ENCODE measurements at regions not wholly inside any gene's neighbourhood (a gene's known extent, or its start where the extent isn't known, plus 50 kb on each side); places are given as distances from the start of the nearest gene placed in this dataset.
"Not testable (repeated sequence)": the region's sequence is repeated elsewhere in the genome, so short reads cannot be mapped to it uniquely, and the experiment has no call there.

- no peaks in the 10 kb centered on the region for H3K36me3 ChIP-seq (ENCODE audit: low read depth, low read length)
- no peak overlapping the region for H3K4me2 ChIP-seq (ENCODE audit: low read length)
- no peaks in the 10 kb centered on the region for H3K9me3 ChIP-seq (ENCODE audit: low read length)
- no peak overlapping the region for H3K4me3 ChIP-seq (ENCODE audit: low read length)
- H3K9me2 ChIP-seq (replicated peaks; ENCODE audit: low read length), result no peaks in the 10 kb centered on the region
- DNase-seq (no peak), ATAC-seq (no peak)
- H3K79me2 ChIP-seq (ENCODE audit: low read length), result no peaks in the 10 kb centered on the region
- H2AFZ ChIP-seq (ENCODE audit: low read length), result no peak overlapping the region
- intact Hi-C loops (cut with micrococcal nuclease), result no loop called here
- H4K20me1 ChIP-seq (ENCODE audit: low read length), result no peaks in the 10 kb centered on the region
- H3K27me3 ChIP-seq (ENCODE audit: low read length), result no peaks in the 10 kb centered on the region
- TF ChIP-seq EZH2 (IDR thresholded peaks at IDR 0.05; ENCODE audit: low read length, unreplicated experiment), result no peak
- TF ChIP-seq, protein P1, sequence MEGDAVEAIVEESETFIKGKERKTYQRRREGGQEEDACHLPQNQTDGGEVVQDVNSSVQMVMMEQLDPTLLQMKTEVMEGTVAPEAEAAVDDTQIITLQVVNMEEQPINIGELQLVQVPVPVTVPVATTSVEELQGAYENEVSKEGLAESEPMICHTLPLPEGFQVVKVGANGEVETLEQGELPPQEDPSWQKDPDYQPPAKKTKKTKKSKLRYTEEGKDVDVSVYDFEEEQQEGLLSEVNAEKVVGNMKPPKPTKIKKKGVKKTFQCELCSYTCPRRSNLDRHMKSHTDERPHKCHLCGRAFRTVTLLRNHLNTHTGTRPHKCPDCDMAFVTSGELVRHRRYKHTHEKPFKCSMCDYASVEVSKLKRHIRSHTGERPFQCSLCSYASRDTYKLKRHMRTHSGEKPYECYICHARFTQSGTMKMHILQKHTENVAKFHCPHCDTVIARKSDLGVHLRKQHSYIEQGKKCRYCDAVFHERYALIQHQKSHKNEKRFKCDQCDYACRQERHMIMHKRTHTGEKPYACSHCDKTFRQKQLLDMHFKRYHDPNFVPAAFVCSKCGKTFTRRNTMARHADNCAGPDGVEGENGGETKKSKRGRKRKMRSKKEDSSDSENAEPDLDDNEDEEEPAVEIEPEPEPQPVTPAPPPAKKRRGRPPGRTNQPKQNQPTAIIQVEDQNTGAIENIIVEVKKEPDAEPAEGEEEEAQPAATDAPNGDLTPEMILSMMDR (conservative IDR thresholded peaks at IDR 0.05; ENCODE audit: low read depth, low read length), result no peak
- no peak for TF ChIP-seq EZH2phosphoT487 (IDR thresholded peaks at IDR 0.05; ENCODE audit: borderline replicate concordance, low read length)
- no peak overlapping the region for H3K27ac ChIP-seq (ENCODE audit: low read length)
- H3K4me1 ChIP-seq (ENCODE audit: insufficient read depth, low read length), result 0 out of 2 replicates have a peak, but pooled peaks cover 6% of the 10 kb centered on the region
- no peak overlapping the region for H3K9ac ChIP-seq (ENCODE audit: low read length)
- BruUV-seq (replicated peaks), result no TSS peak
- CTCF ChIA-PET, result no interaction called here
- POLR2A ChIA-PET (ENCODE audit: unreplicated experiment), result no interaction called here
- H3F3A ChIP-seq (ENCODE audit: low read length, unreplicated experiment), result no peaks in the 10 kb centered on the region
Observed at GRCh38 chr2:55796121-55796520, 102.5 kb upstream of the PNPT1 start.

GRCh38 chr2:55793602-55794001 lies 100.0 kb upstream of the PNPT1 start:
- intact Hi-C loops (cut with micrococcal nuclease); H3K27me3 ChIP-seq (ENCODE audit: low read length); H3K9ac ChIP-seq (ENCODE audit: low read length); H3K27ac ChIP-seq (ENCODE audit: low read length); H3K9me3 ChIP-seq (ENCODE audit: low read length); H3K4me2 ChIP-seq (ENCODE audit: low read length); BruUV-seq (replicated peaks); H4K20me1 ChIP-seq (ENCODE audit: low read length); DNase-seq; CTCF ChIA-PET; H3F3A ChIP-seq (ENCODE audit: low read length, unreplicated experiment); H3K9me2 ChIP-seq (replicated peaks; ENCODE audit: low read length); H3K79me2 ChIP-seq (ENCODE audit: low read length); H2AFZ ChIP-seq (ENCODE audit: low read length); H3K4me3 ChIP-seq (ENCODE audit: low read length); H3K36me3 ChIP-seq (ENCODE audit: low read depth, low read length); POLR2A ChIA-PET (ENCODE audit: unreplicated experiment); H3K4me1 ChIP-seq (ENCODE audit: insufficient read depth, low read length); ATAC-seq: not testable (repeated sequence)

GRCh38 chr2:55786280-55786679 lies 92.6 kb upstream of the PNPT1 start:
- no peak overlapping the region for H3K4me2 ChIP-seq (ENCODE audit: low read length)
- ATAC-seq, result no peak
- H3K9me3 ChIP-seq (ENCODE audit: low read length), result no peaks in the 10 kb centered on the region
- H3K27me3 ChIP-seq (ENCODE audit: low read length), result no peaks in the 10 kb centered on the region
- no peaks in the 10 kb centered on the region for H3K79me2 ChIP-seq (ENCODE audit: low read length)
- H4K20me1 ChIP-seq (ENCODE audit: low read length), result no peaks in the 10 kb centered on the region
- H3F3A ChIP-seq (ENCODE audit: low read length, unreplicated experiment), result no peaks in the 10 kb centered on the region
- no peak overlapping the region for H3K27ac ChIP-seq (ENCODE audit: low read length)
- H3K4me3 ChIP-seq (ENCODE audit: low read length), result no peak overlapping the region
- TF ChIP-seq EZH2 (IDR thresholded peaks at IDR 0.05; ENCODE audit: low read length, unreplicated experiment) (no peak), EZH2phosphoT487 (IDR thresholded peaks at IDR 0.05; ENCODE audit: borderline replicate concordance, low read length) (no peak)
- TF ChIP-seq, protein P1 (conservative IDR thresholded peaks at IDR 0.05; ENCODE audit: low read depth, low read length), result no peak
- intact Hi-C loops (cut with micrococcal nuclease), result no loop called here
- no peak for DNase-seq
- H3K4me1 ChIP-seq (ENCODE audit: insufficient read depth, low read length), result peaks cover 4% of the 10 kb centered on the region; the same call in 1 of the 2 replicates
- H3K9me2 ChIP-seq (replicated peaks; ENCODE audit: low read length), result no peaks in the 10 kb centered on the region
- no peak overlapping the region for H3K9ac ChIP-seq (ENCODE audit: low read length)
- no peak overlapping the region for H2AFZ ChIP-seq (ENCODE audit: low read length)
- no peaks in the 10 kb centered on the region for H3K36me3 ChIP-seq (ENCODE audit: low read depth, low read length)
- CTCF ChIA-PET, result no interaction called here
- POLR2A ChIA-PET (ENCODE audit: unreplicated experiment), result no interaction called here
- BruUV-seq (replicated peaks), result no TSS peak

- H3K9me3 ChIP-seq (ENCODE audit: low read length); H3K4me2 ChIP-seq (ENCODE audit: low read length); intact Hi-C loops (cut with micrococcal nuclease); ATAC-seq; POLR2A ChIA-PET (ENCODE audit: unreplicated experiment); H3K4me3 ChIP-seq (ENCODE audit: low read length); H3K79me2 ChIP-seq (ENCODE audit: low read length); H3K9ac ChIP-seq (ENCODE audit: low read length); H2AFZ ChIP-seq (ENCODE audit: low read length); H3K36me3 ChIP-seq (ENCODE audit: low read depth, low read length); H4K20me1 ChIP-seq (ENCODE audit: low read length); H3K27ac ChIP-seq (ENCODE audit: low read length); H3K9me2 ChIP-seq (replicated peaks; ENCODE audit: low read length); BruUV-seq (replicated peaks); H3K27me3 ChIP-seq (ENCODE audit: low read length); CTCF ChIA-PET; H3F3A ChIP-seq (ENCODE audit: low read length, unreplicated experiment); DNase-seq: not testable (repeated sequence)
- H3K4me1 ChIP-seq (ENCODE audit: insufficient read depth, low read length), result peaks cover 26% of the 10 kb centered on the region
Observed at GRCh38 chr2:55783751-55784150, 90.1 kb upstream of the PNPT1 start.
